Panc1 (cell line): ENCODE measurements at regions not wholly inside any gene's neighbourhood (a gene's known extent, or its start where the extent isn't known, plus 50 kb on each side); places are given as distances from the start of the nearest gene placed in this dataset.

ENCODE experiments used
- ATAC-seq: fragments of 200-7000 bp; cut with Tn5 transposase; 2 replicates; pipeline ENCODE4 v1.9.1; 2020; ENCODE audit warnings: mild to moderate bottlenecking, moderate library complexity
- BruUV-seq: library from RNA; stranded (reverse); fragments of 400-500 nt; replicated peaks from 2 replicates; lab custom pipeline; 2021; lab: Mats Ljungman, UMichigan
- CTCF ChIA-PET: fragments of 300-600 bp; sonication (Branson Sonifier 250); formaldehyde crosslinking; loops from one replicate; lab custom pipeline; 2022; ENCODE audit warnings: antibody characterized with exemption; lab: Charles Lee
- POLR2A ChIA-PET: fragments of 300-600 bp; sonication (Branson Sonifier 250); formaldehyde crosslinking; loops from one replicate; lab custom pipeline; 2022; ENCODE audit warnings: antibody characterized with exemption; lab: Charles Lee
- DNase-seq: peaks from one replicate; pipeline ENCODE4 v3.0.0-alpha.2; 2010; ENCODE audit warnings: low read depth, low spot score
- H3K27ac ChIP-seq: 2 replicates; pipeline ENCODE4 v1.5.1; 2011; ENCODE audit warnings: mild to moderate bottlenecking, low read length, inconsistent platforms
- H3K27me3 ChIP-seq: fragments of 200-500 bp; sonication (Bioruptor generic); 2 replicates; pipeline ENCODE4 v1.6.0; 2014; ENCODE audit warnings: low read length, inconsistent platforms; ENCODE audit not compliant: control insufficient read depth, insufficient read depth
- H3K36me3 ChIP-seq: fragments of 200-500 bp; sonication (Bioruptor generic); 2 replicates; pipeline ENCODE4 v1.5.1; 2014; ENCODE audit warnings: inconsistent platforms, mild to moderate bottlenecking, low read length, moderate library complexity; ENCODE audit not compliant: control insufficient read depth, insufficient read depth
- H3K4me1 ChIP-seq: 2 replicates; pipeline ENCODE4 v1.5.1; 2011; ENCODE audit warnings: inconsistent platforms, mild to moderate bottlenecking, low read length, moderate library complexity; ENCODE audit not compliant: control insufficient read depth, insufficient read depth
- H3K4me3 ChIP-seq, 2 experiments: 2 replicates each; pipeline ENCODE4 v1.5.1; 2011 to 2012; ENCODE audit warnings: low read depth in 2 of 2, low read length in 2 of 2, mild to moderate bottlenecking in 2 of 2, inconsistent platforms in 1 of 2, moderate library complexity in 1 of 2
- H3K9me3 ChIP-seq: fragments of 200-500 bp; sonication (Bioruptor generic); 2 replicates; pipeline ENCODE4 v1.5.1; 2014; ENCODE audit warnings: low read depth, mild to moderate bottlenecking, inconsistent platforms, low read length, moderate library complexity; ENCODE audit not compliant: control insufficient read depth, insufficient read depth
- CTCF ChIP-seq: fragments of 450-650 bp; IDR thresholded peaks from 2 replicates; pipeline ENCODE4 v1.5.1; 2017; ENCODE audit warnings: mild to moderate bottlenecking
- POLR2AphosphoS5 ChIP-seq: IDR thresholded peaks from 2 replicates; pipeline ENCODE4 v1.6.1; 2012; ENCODE audit warnings: mild to moderate bottlenecking, low read depth, low read length, moderate library complexity
- REST ChIP-seq, 2 experiments: IDR thresholded peaks; 2 replicates each; pipeline ENCODE4 v1.6.1; 2011 to 2012; ENCODE audit warnings: low read depth in 2 of 2, control low read depth in 1 of 2, low read length in 1 of 2, mild to moderate bottlenecking in 1 of 2, moderate library complexity in 1 of 2; ENCODE audit not compliant: insufficient read depth in 1 of 2
- SIN3A ChIP-seq: IDR thresholded peaks from 2 replicates; pipeline ENCODE4 v1.6.1; 2012; ENCODE audit warnings: low read depth, mild to moderate bottlenecking, low read length, moderate library complexity, borderline replicate concordance; ENCODE audit not compliant: insufficient read depth
- TCF7L2 ChIP-seq: IDR thresholded peaks from 2 replicates; pipeline ENCODE4 v1.6.1; 2011; ENCODE audit warnings: mild to moderate bottlenecking, low read depth, low read length, inconsistent platforms
- in situ Hi-C: cut with HindIII; loops from 2 replicates; pipeline ENCODE4 v1.10.0; 2016; ENCODE audit warnings: low sequenced_read_pairs, low pct_unique_long_range_greater_than_20kb
- intact Hi-C: fragments of 100-400 bp; cut with micrococcal nuclease; formaldehyde crosslinking; loops from one replicate; pipeline ENCODE4 v1.10.0; 2022; ENCODE audit not compliant: unreplicated experiment

DNA sequence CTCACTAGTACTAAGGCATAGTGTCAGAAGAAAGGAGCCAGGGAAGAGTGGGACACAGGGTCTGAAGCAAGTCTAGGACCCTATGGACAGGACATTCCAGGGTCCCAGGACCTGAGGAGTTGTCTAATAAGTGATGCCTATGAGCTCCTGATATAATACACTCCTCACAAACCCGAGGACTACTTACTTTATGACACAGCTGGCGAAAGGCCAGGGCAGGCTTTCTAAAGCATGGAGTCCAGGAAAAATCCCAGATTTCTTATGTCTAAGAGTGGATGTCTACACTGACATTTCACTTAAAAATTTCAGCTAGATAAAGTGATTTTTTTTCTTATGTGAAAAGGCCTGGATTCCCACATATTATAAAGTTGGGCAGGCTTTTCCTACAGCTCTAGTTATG is 502.2 kb upstream of the SETBP1 start:
- Histone ChIP-seq H3K9me3 (no peaks in the 10 kb centered on the region), H3K36me3 (no peaks in the 10 kb centered on the region), H3K4me1 (no peaks in the 10 kb centered on the region), H3K27ac (no peak overlapping the region), H3K4me3 (no peak overlapping the region), H3K27me3 (no peaks in the 10 kb centered on the region)
- in situ Hi-C loops, result no loop called here
- intact Hi-C loops, result no loop called here
- BruUV-seq, result no TSS peak
- CTCF ChIA-PET, result no interaction called here
- ATAC-seq (no peak), DNase-seq (no peak)
- POLR2A ChIA-PET, result no interaction called here
- TF ChIP-seq CTCF, result no peak
- TF ChIP-seq POLR2AphosphoS5, result no peak
- no peak for TF ChIP-seq TCF7L2

DNA sequence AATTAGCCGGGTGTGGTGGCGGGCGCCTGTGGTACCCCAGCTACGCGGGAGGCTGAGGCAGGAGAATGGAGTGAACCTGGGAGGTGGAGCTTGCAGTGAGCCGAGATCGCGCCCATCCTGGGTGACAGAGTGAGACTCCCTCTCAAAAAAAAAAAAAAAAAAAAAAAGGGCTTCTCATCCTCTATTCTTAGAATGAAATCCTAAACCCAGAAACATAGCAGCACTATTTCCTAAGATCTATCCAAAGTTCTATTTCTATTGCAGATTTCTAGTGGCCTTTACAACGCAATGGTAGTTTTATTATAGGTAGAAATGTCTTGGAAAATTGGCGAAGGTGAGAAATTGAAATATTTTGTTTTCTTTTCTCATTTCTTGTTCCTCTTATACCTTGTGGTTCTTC is 501.0 kb upstream of the SETBP1 start:
- intact Hi-C loops (no loop called here), in situ Hi-C loops (no loop called here)
- no peaks in the 10 kb centered on the region for H3K4me1 ChIP-seq
- POLR2A ChIA-PET, result no interaction called here
- H3K27me3 ChIP-seq, result no peaks in the 10 kb centered on the region
- H3K27ac ChIP-seq, result no peak overlapping the region
- no peaks in the 10 kb centered on the region for H3K9me3 ChIP-seq
- no peaks in the 10 kb centered on the region for H3K36me3 ChIP-seq
- CTCF ChIA-PET, result no interaction called here
- BruUV-seq, result no TSS peak
- no peak overlapping the region for H3K4me3 ChIP-seq
- TF ChIP-seq SIN3A, result no peak
- TF ChIP-seq CTCF, result no peak
- TF ChIP-seq REST (IDR thresholded peaks at IDR 0.05; ENCODE audit: insufficient read depth in 1 of 2, low read depth in 2 of 2, low read length in 1 of 2), result no peak
- no peak for TF ChIP-seq TCF7L2
- TF ChIP-seq POLR2AphosphoS5, result no peak
- DNase-seq (no peak), ATAC-seq (no peak)
